GM23338 (cell line): ENCODE measurements at regions not wholly inside any gene's neighbourhood (a gene's known extent, or its start where the extent isn't known, plus 50 kb on each side); places are given as distances from the start of the nearest gene placed in this dataset.

Source experiments
- ATAC-seq: fragments of 200-7000 bp; cut with Tn5 transposase; 3 replicates; pipeline ENCODE4 v1.9.1; 2020
- DNase-seq: peaks from one replicate; pipeline ENCODE4 v3.0.0-alpha.2; 2015; ENCODE audit warnings: low spot score
- H2AFZ ChIP-seq: fragments of 200-600 bp; sonication (generic); 2 replicates; pipeline ENCODE4 v1.8.0; 2016; ENCODE audit warnings: antibody characterized with exemption, mild to moderate bottlenecking, moderate library complexity
- H3F3A ChIP-seq: fragments of 200-600 bp; sonication (generic); replicated peaks from 2 replicates; pipeline ENCODE4 v1.8.0; 2017; ENCODE audit warnings: antibody characterized with exemption, mixed run types, low read depth
- H3K27ac ChIP-seq: fragments of 200-600 bp; sonication (generic); 2 replicates; pipeline ENCODE4 v1.6.1; 2016; ENCODE audit warnings: low read depth
- H3K27me3 ChIP-seq: fragments of 200-600 bp; sonication (generic); 2 replicates; pipeline ENCODE4 v1.8.0; 2016; ENCODE audit warnings: mild to moderate bottlenecking, mixed run types, moderate library complexity; ENCODE audit not compliant: insufficient read depth
- H3K36me3 ChIP-seq: fragments of 200-600 bp; sonication (generic); 2 replicates; pipeline ENCODE4 v1.8.0; 2016; ENCODE audit warnings: mild to moderate bottlenecking; ENCODE audit not compliant: insufficient read depth
- H3K4me1 ChIP-seq: fragments of 200-600 bp; sonication (generic); 2 replicates; pipeline ENCODE4 v1.8.0; 2016; ENCODE audit warnings: mild to moderate bottlenecking, moderate library complexity; ENCODE audit not compliant: insufficient read depth
- H3K4me2 ChIP-seq: fragments of 200-600 bp; sonication (generic); 2 replicates; pipeline ENCODE4 v1.7.1; 2017; ENCODE audit warnings: mixed run types
- H3K4me3 ChIP-seq: fragments of 200-600 bp; sonication (generic); 2 replicates; pipeline ENCODE4 v1.6.1; 2016; ENCODE audit warnings: mixed run types
- H3K79me2 ChIP-seq: fragments of 200-600 bp; sonication (generic); replicated peaks from 2 replicates; pipeline ENCODE4 v1.8.0; 2017; ENCODE audit warnings: mild to moderate bottlenecking; ENCODE audit not compliant: insufficient read depth
- H3K9me2 ChIP-seq: fragments of 200-600 bp; sonication (generic); 2 replicates; pipeline ENCODE4 v1.8.0; 2017; ENCODE audit not compliant: insufficient read depth
- H4K20me1 ChIP-seq: fragments of 200-600 bp; sonication (generic); replicated peaks from 2 replicates; pipeline ENCODE4 v1.8.0; 2017; ENCODE audit warnings: mild to moderate bottlenecking; ENCODE audit not compliant: insufficient read depth
- H3K27ac Mint-ChIP-seq: 2 replicates; pipeline ENCODE4 v1.8.0; 2020; ENCODE audit warnings: inconsistent platforms, mild to moderate bottlenecking, moderate library complexity, mixed read lengths
- H3K27me3 Mint-ChIP-seq: 3 replicates; pipeline ENCODE4 v1.8.0; 2022; ENCODE audit warnings: low read depth, mild to moderate bottlenecking, moderate library complexity, mixed read lengths, inconsistent platforms; ENCODE audit not compliant: insufficient read depth, poor library complexity
- H3K36me3 Mint-ChIP-seq: 3 replicates; pipeline ENCODE4 v1.8.0; 2021; ENCODE audit warnings: low read depth, mild to moderate bottlenecking, inconsistent platforms, moderate library complexity, mixed read lengths
- H3K4me1 Mint-ChIP-seq: 3 replicates; pipeline ENCODE4 v1.8.0; 2020; ENCODE audit warnings: mild to moderate bottlenecking, inconsistent platforms, mixed read lengths
- H3K4me3 Mint-ChIP-seq: 3 replicates; pipeline ENCODE4 v1.8.0; 2021; ENCODE audit warnings: moderate library complexity, mild to moderate bottlenecking, inconsistent platforms, mixed read lengths
- H3K9me3 Mint-ChIP-seq: 3 replicates; pipeline ENCODE4 v1.8.0; 2020; ENCODE audit warnings: moderate library complexity, mild to moderate bottlenecking, inconsistent platforms, mixed read lengths
- CREB1 ChIP-seq: fragments of 250-450 bp; sonication (Bioruptor Pico); IDR thresholded peaks from 2 replicates; pipeline ENCODE4 v1.5.0; 2020; ENCODE audit warnings: low read depth, mild to moderate bottlenecking, moderate library complexity
- CTCF ChIP-seq, 2 experiments: fragments of 200-600 bp in 1 of 2; sonication (generic) in 1 of 2; conservative IDR thresholded peaks; 2 replicates each; pipeline versions ENCODE4 v1.5.1 to v1.6.1; 2016 to 2017; ENCODE audit warnings: antibody characterized with exemption in 2 of 2, low read depth in 2 of 2, mild to moderate bottlenecking in 2 of 2, moderate library complexity in 1 of 2
- ETS1 ChIP-seq: IDR thresholded peaks from 2 replicates; pipeline ENCODE4 v1.6.1; 2016; ENCODE audit warnings: antibody characterized with exemption
- EZH2 ChIP-seq: fragments of 200-600 bp; sonication (generic); IDR thresholded peaks from one replicate; pipeline ENCODE4 v1.8.0; 2017; ENCODE audit warnings: antibody characterized with exemption, mild to moderate bottlenecking, low read depth; ENCODE audit not compliant: unreplicated experiment
- EZH2phosphoT487 ChIP-seq: fragments of 200-600 bp; sonication (generic); IDR thresholded peaks from one replicate; pipeline ENCODE4 v1.8.1; 2018; ENCODE audit warnings: antibody characterized with exemption; ENCODE audit not compliant: unreplicated experiment
- JUNB ChIP-seq: IDR thresholded peaks from one replicate; pipeline ENCODE4 v1.6.1; 2016; ENCODE audit warnings: antibody characterized with exemption; ENCODE audit not compliant: unreplicated experiment
- NANOG ChIP-seq: IDR thresholded peaks from 2 replicates; pipeline ENCODE4 v1.6.1; 2016; ENCODE audit warnings: antibody characterized with exemption, borderline replicate concordance
- POLR2AphosphoS5 ChIP-seq: IDR thresholded peaks from 2 replicates; pipeline ENCODE4 v1.6.1; 2016; ENCODE audit warnings: antibody characterized with exemption, low read depth
- REST ChIP-seq: IDR thresholded peaks from one replicate; pipeline ENCODE4 v1.6.1; 2018; ENCODE audit warnings: antibody characterized with exemption; ENCODE audit not compliant: unreplicated experiment
- STAT1 ChIP-seq: IDR thresholded peaks from one replicate; pipeline ENCODE4 v1.6.1; 2016; ENCODE audit warnings: antibody characterized with exemption; ENCODE audit not compliant: unreplicated experiment
- ZNF114 ChIP-seq: fragments of 250-450 bp; sonication (Bioruptor Pico); IDR thresholded peaks from 2 replicates; pipeline ENCODE4 v1.5.0; 2020; ENCODE audit warnings: mild to moderate bottlenecking, moderate library complexity
- ZNF331 ChIP-seq: fragments of 250-450 bp; sonication (Bioruptor Pico); IDR thresholded peaks from 2 replicates; pipeline ENCODE4 v1.5.0; 2020; ENCODE audit warnings: low read depth, mild to moderate bottlenecking, moderate library complexity
- ZNF462 ChIP-seq: fragments of 250-450 bp; sonication (Bioruptor Pico); IDR thresholded peaks from 2 replicates; pipeline ENCODE4 v1.5.0; 2020; ENCODE audit warnings: mild to moderate bottlenecking, moderate library complexity

DNA sequence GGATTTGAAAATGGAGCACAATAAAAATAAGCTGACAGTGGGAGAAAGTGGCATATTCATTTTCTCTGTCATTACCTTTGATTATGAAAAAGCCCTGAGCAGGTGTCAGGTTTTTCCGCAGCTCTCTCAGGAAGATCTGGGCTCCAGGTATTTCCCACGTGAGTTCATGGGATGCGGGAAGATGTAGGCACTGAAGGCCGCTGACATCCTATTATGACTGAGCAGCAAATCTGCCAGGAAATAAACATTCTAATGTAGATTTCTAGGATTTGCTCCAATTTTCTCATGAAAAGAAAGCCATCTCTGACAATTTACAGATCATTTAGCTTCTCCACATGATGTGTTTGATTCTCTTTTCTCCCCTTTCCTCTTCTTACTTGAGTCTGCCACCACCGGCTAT lies 160.7 kb downstream of the KIT start:
- H4K20me1 ChIP-seq, result no peaks in the 10 kb centered on the region
- H3K27me3 ChIP-seq, result no peaks in the 10 kb centered on the region
- H3K27ac ChIP-seq, result no peak overlapping the region
- H3K27me3 Mint-ChIP-seq, result peaks cover 2% of the 10 kb centered on the region
- TF ChIP-seq ETS1 (no peak), STAT1 (no peak), ZNF331 (no peak), EZH2 (no peak), POLR2AphosphoS5 (no peak), NANOG (no peak), ZNF462 (CRISPR knock-in tag) (no peak), JUNB (no peak), REST (no peak), CTCF (conservative IDR thresholded peaks at IDR 0.05; ENCODE audit: low read depth in 2 of 2) (no peak), EZH2phosphoT487 (no peak), CREB1 (no peak), ZNF114 (no peak)
- no peak overlapping the region for H3K4me3 ChIP-seq
- peaks cover under 1% of the 10 kb centered on the region for H3K9me2 ChIP-seq
- ATAC-seq (no peak), DNase-seq (no peak)
- no peaks in the 10 kb centered on the region for H3K36me3 ChIP-seq
- no peak overlapping the region for H3K4me3 Mint-ChIP-seq
- no peaks in the 10 kb centered on the region; the same call in 2 of the 3 replicates for H3K36me3 Mint-ChIP-seq
- peaks cover 24% of the 10 kb centered on the region for H3K4me1 Mint-ChIP-seq
- H3K27ac Mint-ChIP-seq, result no peak overlapping the region
- no peaks in the 10 kb centered on the region for H3K79me2 ChIP-seq
- no peaks in the 10 kb centered on the region for H3F3A ChIP-seq
- no peak overlapping the region for H2AFZ ChIP-seq
- no peaks in the 10 kb centered on the region for H3K9me3 Mint-ChIP-seq
- no peaks in the 10 kb centered on the region for H3K4me1 ChIP-seq
- H3K4me2 ChIP-seq, result no peak overlapping the region
